ENCODE measurements at regions not wholly inside any gene's neighbourhood (a gene's known extent, or its start where the extent isn't known, plus 50 kb on each side); places are given as distances from the start of the nearest gene placed in this dataset.
A peak's percentile ranks its signal among the peaks of the same experiment; 100 is the strongest.

DNA sequence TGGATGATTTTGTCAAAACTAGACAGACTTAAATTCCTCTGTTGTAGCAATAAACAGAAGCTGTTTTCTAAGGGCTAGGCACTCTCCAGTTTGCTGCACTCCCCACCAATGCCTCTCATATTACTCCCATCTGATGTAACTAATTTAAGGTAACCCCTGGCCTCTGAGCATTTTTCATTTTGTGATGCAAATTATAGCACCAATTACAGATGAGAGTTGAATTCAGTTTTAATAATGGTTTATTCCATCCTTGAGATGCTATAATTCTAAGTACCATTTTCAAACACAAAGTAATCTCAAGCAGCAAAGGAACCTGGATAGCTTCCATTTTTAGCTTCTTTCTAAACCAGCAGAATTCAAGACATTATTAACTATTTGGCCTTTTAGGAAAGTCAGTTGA is 280.4 kb upstream of the DAB1 start:
- DNase-seq, result no peak

- DNase-seq, result no peak
Measured at GRCh38 chr1:57696904-57697303, 273.0 kb upstream of the DAB1 start.

- DNase-seq, result no peak
Measured at GRCh38 chr1:57696043-57696442, 272.2 kb upstream of the DAB1 start.

GRCh38 chr1:57686306-57686705 is 262.4 kb upstream of the DAB1 start:
- DNase-seq, result no peak

DNA sequence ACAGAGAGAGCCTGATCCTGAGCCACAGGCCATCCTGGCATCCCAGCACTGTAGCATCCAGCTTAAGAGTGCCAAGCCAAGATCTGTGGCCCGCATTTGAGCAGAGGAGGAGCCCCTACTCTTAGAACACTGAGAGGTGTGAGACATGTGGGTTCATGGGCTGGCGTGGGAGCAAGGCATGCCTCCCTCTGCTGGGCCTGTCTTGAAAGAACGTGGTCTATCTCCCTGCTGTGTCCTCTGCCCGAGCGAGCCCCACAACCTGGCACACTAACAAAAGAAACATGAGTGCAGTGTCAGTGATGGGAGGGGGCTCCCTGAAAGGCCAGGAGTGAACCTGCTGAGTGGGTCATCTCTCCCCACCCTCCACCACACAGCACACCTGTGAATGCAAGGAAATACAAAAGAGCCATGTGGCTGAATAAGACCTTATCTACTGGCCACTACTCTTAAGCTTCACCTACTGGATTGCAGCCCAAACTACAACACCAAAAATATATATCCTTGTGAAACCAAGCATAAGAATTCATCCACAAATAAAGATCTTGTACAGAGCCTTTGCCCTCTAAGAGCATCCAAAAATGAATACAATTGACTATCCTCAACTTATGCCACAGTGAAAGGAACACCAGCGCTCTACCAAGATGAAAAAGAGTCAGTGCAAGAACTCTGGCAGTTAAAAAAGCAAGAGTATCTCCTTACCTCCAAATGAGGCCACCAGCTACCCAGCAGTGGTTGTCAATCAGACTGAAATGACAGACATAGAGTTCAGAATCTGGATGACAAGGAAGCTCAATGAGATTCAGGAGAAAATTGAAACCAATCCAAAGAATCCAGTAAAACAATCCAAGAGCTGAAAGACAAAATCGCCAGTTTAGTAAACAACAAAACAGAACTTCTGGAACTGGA is 259.4 kb upstream of the DAB1 start:
- no peak for DNase-seq

- DNase-seq, result peak; percentile 95
Measured at GRCh38 chr1:57678138-57678537, 254.3 kb upstream of the DAB1 start.

GRCh38 chr1:57675776-57676175 is 251.9 kb upstream of the DAB1 start:
- DNase-seq, result no peak

GRCh38 chr1:57674801-57675200 is 250.9 kb upstream of the DAB1 start:
- DNase-seq, result no peak

DNA sequence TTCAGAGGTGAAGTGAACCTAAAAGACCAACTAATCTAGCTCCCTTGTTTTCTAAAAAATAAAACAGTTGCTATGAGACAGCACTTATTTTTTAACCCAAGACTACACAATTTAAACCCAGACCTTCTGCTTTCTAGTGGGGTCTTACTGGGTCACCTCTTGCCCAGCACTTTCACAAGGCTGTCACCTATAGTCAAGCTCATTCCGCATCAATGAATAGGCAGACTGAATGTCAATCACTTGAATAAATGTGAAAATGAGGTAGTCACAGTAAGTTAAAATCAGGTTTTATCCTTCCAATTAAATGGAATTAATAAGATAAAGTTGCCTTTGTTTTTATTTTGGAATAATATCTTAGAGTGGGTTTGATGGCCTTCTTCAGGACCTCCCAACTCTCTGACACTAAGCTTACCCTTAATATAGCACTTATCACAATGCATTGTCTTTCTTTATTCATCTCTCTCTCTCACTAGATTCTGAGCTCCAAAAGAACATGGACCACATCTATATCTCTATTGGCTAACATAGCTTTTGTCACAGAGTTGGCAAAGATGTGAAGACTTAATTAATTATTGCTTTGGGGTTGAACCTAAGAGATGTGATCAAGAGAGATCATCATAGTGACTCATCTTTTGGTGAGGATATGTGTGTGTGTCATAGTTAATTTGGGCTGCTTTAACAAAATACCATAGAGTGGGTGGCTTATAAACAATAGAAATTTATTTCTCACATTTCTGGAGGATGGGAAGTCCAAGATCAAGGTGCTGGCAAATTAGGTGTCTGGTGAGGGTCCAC is 248.7 kb upstream of the DAB1 start:
- DNase-seq, result no peak

DNA sequence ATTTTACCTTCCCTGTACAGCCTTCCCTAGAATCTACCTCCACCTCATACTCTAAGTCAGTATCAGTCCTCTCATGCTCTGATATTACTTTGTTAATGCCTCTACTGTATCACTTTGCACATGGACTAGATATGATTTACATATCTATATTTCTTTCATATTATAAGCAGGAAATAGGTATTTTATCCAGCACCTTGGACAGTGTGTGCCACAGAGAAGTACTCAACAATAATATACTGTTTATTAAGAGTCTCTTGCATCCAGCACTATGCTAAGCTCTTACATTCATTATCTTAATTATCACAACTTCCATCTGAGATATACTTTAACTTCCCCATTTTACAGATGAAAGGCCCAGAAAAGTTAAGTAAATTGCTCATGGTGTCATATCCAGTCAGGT is 247.9 kb upstream of the DAB1 start:
- DNase-seq, result no peak

- no peak for DNase-seq
Measured at GRCh38 chr1:57659804-57660203, 235.9 kb upstream of the DAB1 start.

- no peak for DNase-seq
Measured at GRCh38 chr1:57655161-57655560, 231.3 kb upstream of the DAB1 start.

GRCh38 chr1:57644667-57645066 is 220.8 kb upstream of the DAB1 start:
- DNase-seq, result no peak

- no peak for DNase-seq
Measured at GRCh38 chr1:57638239-57638638, 214.4 kb upstream of the DAB1 start.

- DNase-seq, result no peak
Measured at GRCh38 chr1:57637155-57637554, 213.3 kb upstream of the DAB1 start.

DNA sequence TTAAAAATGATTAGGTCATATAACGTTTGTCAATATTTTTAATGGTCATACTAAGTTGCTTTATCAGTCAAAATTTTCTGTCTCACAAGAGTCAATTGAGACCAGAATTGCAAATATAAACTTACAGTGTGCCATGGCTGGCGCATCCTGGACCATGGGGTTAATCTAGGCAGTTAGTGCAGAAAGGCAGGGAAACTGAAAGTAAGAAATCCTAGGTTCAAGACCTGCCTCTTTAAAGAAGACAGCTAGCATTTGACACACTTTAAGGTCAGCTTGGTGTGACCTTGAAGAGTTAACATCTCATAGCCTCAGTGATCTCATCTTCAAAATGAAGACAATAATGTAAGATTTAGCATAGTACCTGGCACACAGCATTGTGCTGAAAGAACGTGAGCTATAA is 210.0 kb upstream of the DAB1 start:
- no peak for DNase-seq

DNA sequence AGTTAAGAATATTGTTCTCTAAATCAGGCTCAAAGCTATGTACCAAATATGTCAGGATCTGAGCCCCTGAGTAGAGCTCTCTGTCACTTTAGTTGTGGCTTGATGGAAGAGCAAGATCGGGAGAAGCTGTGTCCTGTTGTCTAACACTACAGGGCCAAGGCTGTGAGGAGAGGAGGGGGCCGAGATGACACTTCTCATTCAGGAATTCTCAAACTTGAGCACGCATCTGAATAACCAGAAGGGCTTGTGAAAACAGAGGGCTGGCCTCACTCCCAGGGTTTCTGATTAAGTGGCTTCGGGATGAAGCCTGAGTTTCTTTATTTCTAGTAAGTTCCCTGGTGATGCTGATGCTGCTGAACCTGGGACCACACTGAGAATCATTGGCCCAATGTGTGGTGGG is 209.2 kb upstream of the DAB1 start:
- DNase-seq, result no peak

GRCh38 chr1:57632401-57632800 is 208.5 kb upstream of the DAB1 start:
- DNase-seq, result no peak

DNA sequence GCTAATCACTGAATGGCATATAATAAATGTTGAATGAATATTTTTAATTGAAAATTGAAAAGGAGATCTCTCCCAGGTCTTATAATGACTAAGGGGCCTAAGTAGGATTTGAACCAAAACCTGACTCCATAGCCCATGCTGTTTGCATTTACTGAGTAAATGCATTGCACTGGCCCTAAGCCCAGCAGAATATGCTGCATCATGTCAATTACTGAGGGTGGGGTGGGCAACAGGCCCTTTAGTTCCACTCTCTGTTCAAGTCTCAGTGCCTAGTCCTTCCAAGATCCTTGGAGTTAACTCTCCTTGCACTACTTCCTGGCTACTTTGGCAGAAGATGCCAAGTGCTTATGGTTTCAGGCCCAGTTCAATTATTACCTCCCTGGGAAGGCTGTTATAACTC is 203.8 kb upstream of the DAB1 start:
- no peak for DNase-seq

DNA sequence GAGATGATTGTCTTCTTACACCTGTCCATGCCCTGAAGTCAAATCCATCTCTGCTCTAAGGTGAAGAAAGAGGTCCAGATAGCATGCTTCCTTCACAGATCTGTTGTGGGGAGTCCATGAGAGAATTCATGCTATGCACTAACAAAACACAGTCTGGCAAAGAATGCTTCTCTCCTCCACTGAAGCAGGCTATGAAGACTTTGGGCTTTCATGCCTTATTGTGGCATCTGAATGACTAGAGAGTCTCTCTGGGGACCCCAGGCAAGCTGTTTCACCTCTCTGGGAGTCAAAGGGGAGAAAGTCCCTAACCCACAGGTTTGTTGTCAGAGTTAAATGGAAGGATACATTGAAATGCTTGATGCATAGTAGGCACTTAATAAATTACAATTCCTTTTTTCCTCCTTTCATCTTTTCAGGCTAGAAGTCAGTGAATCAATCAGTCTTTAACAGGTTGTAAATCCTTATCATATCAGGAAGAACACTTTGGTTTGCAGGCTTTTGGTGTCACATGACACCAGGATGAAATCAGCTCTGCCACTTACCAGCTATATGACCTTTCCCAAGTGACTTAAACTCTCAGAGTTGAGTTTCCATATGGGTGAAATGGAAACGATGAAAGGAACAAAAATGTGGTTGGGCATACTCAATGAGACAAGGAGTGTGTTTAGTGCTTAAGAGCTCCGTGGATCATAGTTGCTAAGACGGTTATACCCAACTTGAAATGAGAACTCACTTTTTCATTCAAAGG is 200.1 kb upstream of the DAB1 start:
- no peak for DNase-seq

GRCh38 chr1:57623039-57623790 is 199.4 kb upstream of the DAB1 start:
- DNase-seq, result no peak

DNA sequence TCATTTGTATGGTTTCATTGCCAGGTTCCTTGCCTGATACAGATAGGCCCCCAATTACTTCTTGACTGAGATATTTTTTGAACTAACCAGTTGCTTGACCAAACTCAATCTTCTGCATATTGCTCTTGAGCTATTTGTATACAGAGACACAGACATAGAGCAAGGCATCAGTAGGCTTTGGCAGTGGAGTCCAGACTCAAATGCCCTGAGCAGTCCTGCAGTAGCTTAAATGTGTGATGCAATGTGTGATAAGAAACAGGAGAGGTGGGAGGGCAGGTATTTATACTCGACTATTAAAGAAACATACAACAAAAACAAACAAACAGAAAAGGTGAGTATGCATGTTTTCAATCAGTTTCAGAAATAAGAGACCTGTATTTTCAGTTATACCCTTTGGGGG is 197.9 kb upstream of the DAB1 start:
- DNase-seq, result no peak

DNA sequence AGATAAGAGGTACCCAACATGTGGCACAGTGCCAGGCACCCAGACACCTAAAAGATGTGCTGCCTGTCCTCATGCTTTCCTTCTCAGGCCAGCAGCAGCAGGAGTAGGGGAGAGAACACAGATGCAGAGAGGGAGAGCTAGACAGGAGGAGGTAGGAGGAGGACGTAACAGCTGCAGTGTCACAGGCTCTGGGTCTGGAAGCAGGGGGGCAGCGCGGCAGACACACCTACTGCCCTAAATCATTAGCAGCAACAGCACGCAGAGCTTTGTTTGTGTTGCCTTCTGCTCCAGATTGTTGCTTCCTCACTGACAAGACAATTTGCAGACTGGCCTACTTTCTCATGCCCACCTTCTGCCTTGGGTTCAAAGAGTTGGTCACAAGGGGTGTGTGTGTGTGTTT is 196.7 kb upstream of the DAB1 start:
- DNase-seq, result no peak

Measured in NCI-H1105 (cell line).